22Rv1 (cell line): ENCODE measurements at regions not wholly inside any gene's neighbourhood (a gene's known extent, or its start where the extent isn't known, plus 50 kb on each side); places are given as distances from the start of the nearest gene placed in this dataset.

Experiments
- H3K27ac ChIP-seq: fragments of 450-650 bp; 2 replicates; pipeline ENCODE4 v1.5.1; 2017
- CTCF ChIP-seq: fragments of 450-650 bp; IDR thresholded peaks from 2 replicates; pipeline ENCODE4 v1.5.1; 2017; ENCODE audit warnings: mild to moderate bottlenecking
- ZFX ChIP-seq: fragments of 450-650 bp; IDR thresholded peaks from 2 replicates; pipeline ENCODE4 v1.6.1; 2017; ENCODE audit warnings: antibody characterized with exemption, borderline replicate concordance

GRCh38 chr13:69450245-69450644 is 657.4 kb upstream of the ATXN8OS start:
- H3K27ac ChIP-seq, result no peak overlapping the region
- TF ChIP-seq ZFX (no peak), CTCF (no peak)

- TF ChIP-seq CTCF, result no peak
- TF ChIP-seq ZFX, result no peak
- no peak overlapping the region for H3K27ac ChIP-seq
These were observed 682.4 kb upstream of the ATXN8OS start for GRCh38 chr13:69425235-69425634.

GRCh38 chr13:69423844-69424243 is 683.8 kb upstream of the ATXN8OS start:
- TF ChIP-seq ZFX (no peak), CTCF (no peak)

GRCh38 chr13:69418319-69418718 is 689.3 kb upstream of the ATXN8OS start:
- H3K27ac ChIP-seq, result no peak overlapping the region
- TF ChIP-seq ZFX (no peak), CTCF (no peak)

More at GRCh38 chr13:69423844-69424243, 683.8 kb upstream of the ATXN8OS start:
- H3K27ac ChIP-seq, result no peak overlapping the region

- no peak for TF ChIP-seq ZFX
- TF ChIP-seq CTCF, result no peak
- H3K27ac ChIP-seq, result no peak overlapping the region
These were observed 696.9 kb upstream of the ATXN8OS start for GRCh38 chr13:69410761-69411160.

- no peak overlapping the region for H3K27ac ChIP-seq
- no peak for TF ChIP-seq ZFX
- no peak for TF ChIP-seq CTCF
These were observed 715.9 kb upstream of the ATXN8OS start for GRCh38 chr13:69391756-69392155.

- H3K27ac ChIP-seq, result no peak overlapping the region
These were observed 717.7 kb upstream of the ATXN8OS start for GRCh38 chr13:69389899-69390298.

More at GRCh38 chr13:69389899-69390298, 717.7 kb upstream of the ATXN8OS start:
- no peak for TF ChIP-seq ZFX
- no peak for TF ChIP-seq CTCF
